Activated CD8-positive, alpha-beta memory T cell treated with anti-CD3 and anti-CD28 coated beads, Interleukin-2, amount 10 ng/mL, durations not matched to agents 7 days and 5 days (primary cell): ENCODE measurements at regions not wholly inside any gene's neighbourhood (a gene's known extent, or its start where the extent isn't known, plus 50 kb on each side); places are given as distances from the start of the nearest gene placed in this dataset.

Source experiments
- ATAC-seq: fragments of 150-1000 bp; cut with Tn5 transposase; one replicate; pipeline ENCODE4 v1.10.0; 2021; ENCODE audit warnings: moderate library complexity
- CTCF ChIA-PET: fragments of 350-600 bp; sonication (Branson Sonifier 250); formaldehyde crosslinking; loops from one replicate; lab custom pipeline; 2021; ENCODE audit warnings: antibody characterized with exemption; lab: Charles Lee
- DNase-seq: peaks from one replicate; pipeline ENCODE4 v3.0.0-alpha.2; 2020
- H3K27ac Mint-ChIP-seq: one replicate; pipeline ENCODE4 v1.8.0; 2021; ENCODE audit warnings: mild to moderate bottlenecking, mixed read lengths
- H3K27me3 Mint-ChIP-seq: one replicate; pipeline ENCODE4 v1.8.0; 2021; ENCODE audit warnings: mixed read lengths
- H3K36me3 Mint-ChIP-seq: one replicate; pipeline ENCODE4 v1.8.0; 2021; ENCODE audit warnings: mild to moderate bottlenecking, mixed read lengths
- H3K4me1 Mint-ChIP-seq: one replicate; pipeline ENCODE4 v1.8.0; 2021; ENCODE audit warnings: mixed read lengths
- H3K4me3 Mint-ChIP-seq: one replicate; pipeline ENCODE4 v1.8.0; 2021; ENCODE audit warnings: mild to moderate bottlenecking, moderate library complexity, mixed read lengths
- H3K9me3 Mint-ChIP-seq: one replicate; pipeline ENCODE4 v1.8.0; 2022; ENCODE audit warnings: low read depth, mixed read lengths

DNA sequence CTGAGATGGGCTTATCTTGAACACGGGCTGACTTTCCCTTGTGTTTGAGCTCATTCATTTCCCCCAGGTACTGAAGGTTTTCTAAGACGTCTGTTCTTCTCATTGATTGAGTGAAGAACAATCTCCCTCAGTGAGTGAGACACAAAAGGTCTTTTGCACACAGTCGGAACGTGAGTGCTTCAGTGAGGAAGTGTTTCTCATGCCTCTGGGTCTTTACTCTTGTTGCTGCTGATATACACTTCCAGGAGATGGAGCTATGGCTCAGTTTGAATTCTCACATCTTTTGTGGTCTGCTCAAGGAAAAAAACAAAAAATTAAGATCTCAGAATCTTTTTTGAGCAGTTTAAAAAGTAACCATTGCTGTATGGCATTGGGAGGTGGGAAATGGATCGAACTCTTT lies 981.9 kb upstream of the TENM3 start:
- Mint-ChIP-seq H3K9me3 (no peaks in the 10 kb centered on the region), H3K27me3 (no peaks in the 10 kb centered on the region), H3K27ac (no peak overlapping the region), H3K4me3 (no peak overlapping the region), H3K36me3 (no peaks in the 10 kb centered on the region), H3K4me1 (no peaks in the 10 kb centered on the region)
- no peak for ATAC-seq
- CTCF ChIA-PET = no interaction called here
- no peak for DNase-seq

DNA sequence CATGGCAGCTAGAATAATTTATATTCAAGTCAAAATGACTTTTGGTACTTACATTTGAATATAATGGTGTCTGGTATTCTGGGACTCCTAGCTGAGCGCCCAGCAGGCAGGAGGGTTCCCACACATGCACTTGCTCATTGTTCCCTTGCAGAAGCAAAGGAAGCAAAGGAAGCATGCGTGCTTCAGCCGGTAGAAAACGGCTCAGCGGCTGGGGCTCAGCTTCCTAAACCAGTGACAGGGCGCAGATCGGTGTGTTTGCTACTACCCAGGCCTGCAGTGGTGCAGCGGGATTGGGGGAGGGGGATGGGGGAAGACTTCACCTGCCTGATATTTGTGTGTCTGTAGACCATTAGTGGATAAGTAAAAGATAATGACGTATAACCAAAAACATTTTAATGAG lies 978.3 kb upstream of the TENM3 start:
- Mint-ChIP-seq H3K4me3 (no peak overlapping the region), H3K27me3 (no peaks in the 10 kb centered on the region), H3K27ac (no peak overlapping the region), H3K36me3 (no peaks in the 10 kb centered on the region), H3K4me1 (no peaks in the 10 kb centered on the region), H3K9me3 (peaks cover 2% of the 10 kb centered on the region)
- CTCF ChIA-PET = no interaction called here
- DNase-seq (no peak), ATAC-seq (no peak)

DNA sequence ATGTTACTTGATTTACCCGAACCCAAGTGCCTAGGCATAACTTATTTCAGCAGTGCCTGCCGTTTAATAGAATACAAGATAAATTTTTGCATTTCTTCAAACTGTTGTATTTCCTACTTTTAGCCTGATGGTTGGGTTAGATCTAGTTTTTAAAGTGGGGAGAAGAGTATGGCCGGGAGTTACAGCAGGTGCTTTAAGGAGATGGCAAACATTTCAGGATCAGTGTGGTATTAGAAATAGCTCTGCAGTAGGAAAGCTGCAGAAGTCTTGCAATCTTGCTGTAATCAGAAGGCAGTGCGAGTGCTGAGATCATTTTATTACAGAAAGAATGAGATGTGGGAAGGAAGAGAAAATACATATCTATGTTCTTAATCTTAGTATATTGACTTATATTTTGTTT lies 977.8 kb upstream of the TENM3 start:
- ATAC-seq = no peak
- Mint-ChIP-seq H3K27me3 (no peaks in the 10 kb centered on the region), H3K9me3 (peaks cover 2% of the 10 kb centered on the region), H3K27ac (no peak overlapping the region), H3K4me3 (no peak overlapping the region), H3K36me3 (no peaks in the 10 kb centered on the region), H3K4me1 (no peaks in the 10 kb centered on the region)
- CTCF ChIA-PET = no interaction called here
- DNase-seq = no peak

DNA sequence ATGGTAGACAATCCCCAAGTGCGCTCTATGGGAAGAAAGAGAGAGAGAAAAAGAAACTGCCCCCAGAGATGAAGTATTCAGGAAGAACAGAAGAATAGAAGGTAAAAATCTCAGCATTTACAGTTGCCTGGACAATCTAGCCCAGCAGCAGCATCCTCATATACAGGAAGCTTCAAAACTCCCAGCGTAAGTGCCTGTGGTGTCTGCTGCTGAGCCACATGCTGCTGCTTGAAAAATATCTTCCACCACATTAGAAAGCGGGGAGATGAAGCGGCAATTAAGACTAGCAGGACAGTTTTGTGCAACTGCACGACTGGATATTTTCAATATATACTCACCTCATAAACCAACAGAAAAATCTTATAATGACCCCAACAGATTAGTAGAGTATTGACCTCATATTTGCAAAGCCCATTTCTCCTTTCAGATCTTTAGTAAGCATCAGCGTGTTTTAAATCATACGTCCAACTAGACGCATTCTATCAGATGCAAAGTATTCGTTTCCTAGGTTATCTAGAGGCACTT lies 972.0 kb upstream of the TENM3 start:
- CTCF ChIA-PET = no interaction called here
- Mint-ChIP-seq H3K36me3 (no peaks in the 10 kb centered on the region), H3K27me3 (no peaks in the 10 kb centered on the region)

DNA sequence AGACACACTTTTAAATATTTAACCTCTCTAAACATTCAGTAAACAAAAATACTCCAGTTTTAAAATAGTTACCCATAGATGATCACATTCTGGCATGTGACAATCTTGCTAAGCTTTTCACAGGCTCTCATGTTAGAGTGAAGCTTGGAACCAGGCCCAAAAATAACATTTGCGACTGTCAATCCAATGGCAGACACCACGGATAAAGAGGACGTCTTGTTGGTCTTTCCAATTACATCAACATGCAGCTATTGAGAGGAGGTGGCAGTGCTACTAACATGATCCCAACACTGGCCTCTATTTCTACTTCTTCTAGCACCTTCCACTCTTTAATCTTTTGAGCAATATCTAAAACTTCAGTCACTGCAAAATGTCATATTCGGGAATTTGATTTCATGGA lies 970.8 kb upstream of the TENM3 start:
- Mint-ChIP-seq H3K4me1 (no peaks in the 10 kb centered on the region), H3K27ac (no peak overlapping the region), H3K27me3 (no peaks in the 10 kb centered on the region), H3K36me3 (no peaks in the 10 kb centered on the region), H3K4me3 (no peak overlapping the region), H3K9me3 (peaks cover 5% of the 10 kb centered on the region)
- no peak for ATAC-seq
- CTCF ChIA-PET = no interaction called here
- DNase-seq = no peak

More for the DNA sequence above, 972.0 kb upstream of the TENM3 start:
- ATAC-seq (no peak), DNase-seq (no peak)
- Mint-ChIP-seq H3K27ac (no peak overlapping the region), H3K4me3 (no peak overlapping the region), H3K4me1 (no peaks in the 10 kb centered on the region), H3K9me3 (peaks cover 2% of the 10 kb centered on the region)

DNA sequence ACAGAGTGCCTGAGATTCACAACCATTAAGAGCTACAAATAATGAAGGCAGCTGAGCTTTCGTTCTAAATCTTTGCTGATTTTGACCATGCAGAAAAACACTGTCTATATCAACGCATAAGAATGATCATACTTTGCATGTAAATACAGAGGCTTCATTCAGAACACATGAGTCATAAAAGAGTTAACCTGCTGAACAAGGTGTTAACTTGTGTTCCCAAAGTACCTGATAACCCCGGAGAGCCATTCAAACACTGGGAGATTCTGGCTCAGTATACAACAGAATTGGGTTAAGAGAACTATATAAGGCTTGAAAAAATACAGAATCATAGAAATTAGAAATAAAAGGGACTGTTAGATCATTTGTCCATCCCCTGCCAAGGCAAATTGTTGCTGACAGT lies 964.3 kb upstream of the TENM3 start:
- DNase-seq = no peak
- H3K36me3 Mint-ChIP-seq = no peaks in the 10 kb centered on the region
- CTCF ChIA-PET = no interaction called here

DNA sequence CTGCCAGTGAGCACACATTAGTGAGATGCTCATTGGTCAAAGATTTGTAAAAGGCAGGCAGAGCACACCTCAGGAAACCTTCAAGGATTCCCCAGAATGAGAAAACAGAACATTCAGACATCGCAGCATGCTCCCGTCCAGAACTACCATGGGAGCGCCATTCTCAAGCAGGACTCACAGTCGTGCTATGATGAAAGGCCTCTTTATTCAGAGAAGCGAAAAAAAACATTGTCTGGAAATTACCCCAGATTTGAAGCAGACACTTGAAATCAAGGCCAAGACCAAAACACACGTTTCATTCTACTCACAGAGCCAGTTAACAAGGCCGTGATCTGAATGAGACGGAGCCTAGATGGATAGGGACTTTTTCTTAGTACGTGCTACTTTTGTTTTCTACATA lies 961.8 kb upstream of the TENM3 start:
- DNase-seq (no peak), ATAC-seq (no peak)
- Mint-ChIP-seq H3K4me1 (no peaks in the 10 kb centered on the region), H3K27ac (no peak overlapping the region), H3K27me3 (no peaks in the 10 kb centered on the region), H3K4me3 (no peak overlapping the region), H3K9me3 (peaks cover 3% of the 10 kb centered on the region), H3K36me3 (no peaks in the 10 kb centered on the region)
- CTCF ChIA-PET = no interaction called here

More for the DNA sequence above, 964.3 kb upstream of the TENM3 start:
- no peak overlapping the region for H3K4me3 Mint-ChIP-seq
- no peak overlapping the region for H3K27ac Mint-ChIP-seq
- H3K4me1 Mint-ChIP-seq = no peaks in the 10 kb centered on the region
- H3K9me3 Mint-ChIP-seq = peaks cover 3% of the 10 kb centered on the region
- ATAC-seq = no peak
- no peaks in the 10 kb centered on the region for H3K27me3 Mint-ChIP-seq

DNA sequence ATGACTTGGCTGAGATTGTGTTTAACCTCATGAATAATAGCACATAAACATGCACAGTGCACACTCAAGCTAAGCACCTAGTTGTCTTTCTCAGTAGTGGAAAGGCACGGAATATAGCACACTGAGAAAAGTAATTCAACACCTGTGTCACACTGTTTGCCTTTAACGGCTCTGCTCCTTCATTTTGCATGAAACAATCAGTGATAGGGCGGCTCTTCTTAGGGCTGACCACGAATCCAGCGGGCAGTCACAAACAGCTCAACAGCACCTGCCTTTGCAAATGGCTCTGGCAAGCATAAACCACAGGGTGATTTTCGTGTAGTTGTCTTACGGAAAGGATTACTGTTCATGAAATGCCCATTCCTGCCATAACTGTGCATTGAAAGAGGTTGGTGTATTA lies 954.0 kb upstream of the TENM3 start:
- H3K27ac Mint-ChIP-seq = no peak overlapping the region
- no peak for DNase-seq
- no peaks in the 10 kb centered on the region for H3K36me3 Mint-ChIP-seq
- H3K4me1 Mint-ChIP-seq = no peaks in the 10 kb centered on the region
- no peaks in the 10 kb centered on the region for H3K27me3 Mint-ChIP-seq
- CTCF ChIA-PET = no interaction called here
- peaks cover 3% of the 10 kb centered on the region for H3K9me3 Mint-ChIP-seq
- ATAC-seq = no peak
- no peak overlapping the region for H3K4me3 Mint-ChIP-seq

DNA sequence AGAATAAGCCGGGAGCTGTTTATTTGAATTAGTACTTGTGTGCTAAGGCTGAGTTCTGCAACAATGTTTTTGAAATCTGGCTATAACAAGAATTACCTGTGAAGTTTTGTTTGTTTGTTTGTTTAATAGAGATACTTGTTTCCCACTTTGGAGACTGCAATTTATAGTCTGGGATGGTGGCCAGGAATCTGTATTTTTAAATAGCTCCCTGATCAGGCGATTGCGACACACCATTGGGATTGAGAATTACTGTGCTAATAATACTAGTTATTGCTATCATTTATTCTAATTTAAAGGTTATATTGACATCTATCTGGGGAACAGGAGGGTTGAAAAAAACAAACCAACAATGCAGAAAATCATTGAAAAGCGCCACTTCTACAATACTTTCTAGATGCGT lies 951.6 kb upstream of the TENM3 start:
- CTCF ChIA-PET = interaction anchor here (1.0 kb wide), 1 partner anchor 9 kb away, joined by 3 read pairs; no protein-coding TSS in a partner anchor
- no peaks in the 10 kb centered on the region for H3K36me3 Mint-ChIP-seq
- no peaks in the 10 kb centered on the region for H3K4me1 Mint-ChIP-seq
- DNase-seq (no peak), ATAC-seq (no peak)
- H3K9me3 Mint-ChIP-seq = peaks cover 3% of the 10 kb centered on the region
- no peak overlapping the region for H3K27ac Mint-ChIP-seq
- no peaks in the 10 kb centered on the region for H3K27me3 Mint-ChIP-seq
- H3K4me3 Mint-ChIP-seq = no peak overlapping the region

DNA sequence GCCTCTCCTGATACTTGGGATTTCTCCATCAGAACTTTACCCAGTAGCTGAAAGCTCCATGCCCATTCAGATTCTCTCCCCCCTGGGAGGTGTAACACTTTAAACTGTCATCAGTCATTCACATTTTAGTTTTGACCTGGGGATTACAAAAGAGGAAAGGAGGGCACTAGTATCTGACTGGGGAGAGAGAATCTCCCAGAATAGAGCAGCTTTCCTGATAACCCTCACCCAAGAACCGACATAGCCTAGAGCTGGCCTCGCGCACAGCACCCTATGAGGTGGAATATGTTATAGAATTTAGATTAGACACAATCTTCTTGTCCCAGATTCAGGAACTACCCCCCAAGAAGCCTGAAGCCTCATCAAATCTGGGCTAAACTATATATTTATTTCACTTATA lies 950.2 kb upstream of the TENM3 start:
- ATAC-seq = no peak
- H3K4me3 Mint-ChIP-seq = no peak overlapping the region
- CTCF ChIA-PET = no interaction called here
- no peak for DNase-seq
- peaks cover 3% of the 10 kb centered on the region for H3K9me3 Mint-ChIP-seq
- no peaks in the 10 kb centered on the region for H3K4me1 Mint-ChIP-seq
- H3K27me3 Mint-ChIP-seq = no peaks in the 10 kb centered on the region
- no peaks in the 10 kb centered on the region for H3K36me3 Mint-ChIP-seq
- no peak overlapping the region for H3K27ac Mint-ChIP-seq

DNA sequence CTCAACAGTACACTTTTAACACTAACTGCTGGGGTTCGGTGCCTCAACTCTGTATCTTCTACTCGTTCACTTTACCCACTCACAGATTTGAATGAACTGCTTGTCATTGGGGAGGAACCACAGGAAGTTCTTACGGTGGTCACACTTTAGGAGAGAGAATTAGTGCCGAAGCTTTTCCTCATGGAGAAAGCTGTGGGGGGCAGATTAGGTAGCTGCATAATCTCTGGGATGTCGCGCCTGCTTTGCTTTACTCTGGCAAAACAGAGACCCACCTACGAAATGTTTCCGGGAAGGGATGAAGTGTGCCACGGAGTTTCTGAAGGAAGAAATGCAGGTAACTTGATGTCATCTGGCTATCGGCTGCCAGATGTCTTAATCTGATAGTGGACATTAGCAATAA lies 949.7 kb upstream of the TENM3 start:
- Mint-ChIP-seq H3K27ac (no peak overlapping the region), H3K27me3 (no peaks in the 10 kb centered on the region), H3K4me3 (no peak overlapping the region), H3K4me1 (no peaks in the 10 kb centered on the region), H3K9me3 (peaks cover 3% of the 10 kb centered on the region), H3K36me3 (no peaks in the 10 kb centered on the region)
- CTCF ChIA-PET = no interaction called here
- DNase-seq (no peak), ATAC-seq (no peak)

DNA sequence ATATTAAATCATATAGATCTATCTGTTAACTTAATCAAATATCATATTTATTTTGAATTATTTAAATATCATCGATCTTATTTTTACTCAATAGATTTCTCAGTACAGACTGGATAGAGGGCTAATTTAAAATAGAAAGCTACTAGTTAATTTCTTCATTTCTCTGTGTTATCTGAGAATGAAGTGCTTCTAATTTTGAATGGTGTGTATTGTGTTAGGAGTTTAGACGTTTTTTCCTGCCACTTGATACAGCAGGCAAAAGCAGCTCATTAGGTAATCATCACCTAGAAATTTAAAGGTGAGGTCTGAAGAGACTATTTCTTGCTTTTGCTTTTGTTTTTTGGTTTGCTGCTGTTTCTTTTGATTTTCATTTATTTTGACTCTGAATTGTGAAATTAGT lies 948.8 kb upstream of the TENM3 start:
- CTCF ChIA-PET = no interaction called here
- H3K9me3 Mint-ChIP-seq = peaks cover 3% of the 10 kb centered on the region
- no peaks in the 10 kb centered on the region for H3K27me3 Mint-ChIP-seq
- H3K36me3 Mint-ChIP-seq = no peaks in the 10 kb centered on the region
- H3K4me1 Mint-ChIP-seq = no peaks in the 10 kb centered on the region
- DNase-seq = no peak
- no peak overlapping the region for H3K27ac Mint-ChIP-seq
- ATAC-seq = no peak
- no peak overlapping the region for H3K4me3 Mint-ChIP-seq

DNA sequence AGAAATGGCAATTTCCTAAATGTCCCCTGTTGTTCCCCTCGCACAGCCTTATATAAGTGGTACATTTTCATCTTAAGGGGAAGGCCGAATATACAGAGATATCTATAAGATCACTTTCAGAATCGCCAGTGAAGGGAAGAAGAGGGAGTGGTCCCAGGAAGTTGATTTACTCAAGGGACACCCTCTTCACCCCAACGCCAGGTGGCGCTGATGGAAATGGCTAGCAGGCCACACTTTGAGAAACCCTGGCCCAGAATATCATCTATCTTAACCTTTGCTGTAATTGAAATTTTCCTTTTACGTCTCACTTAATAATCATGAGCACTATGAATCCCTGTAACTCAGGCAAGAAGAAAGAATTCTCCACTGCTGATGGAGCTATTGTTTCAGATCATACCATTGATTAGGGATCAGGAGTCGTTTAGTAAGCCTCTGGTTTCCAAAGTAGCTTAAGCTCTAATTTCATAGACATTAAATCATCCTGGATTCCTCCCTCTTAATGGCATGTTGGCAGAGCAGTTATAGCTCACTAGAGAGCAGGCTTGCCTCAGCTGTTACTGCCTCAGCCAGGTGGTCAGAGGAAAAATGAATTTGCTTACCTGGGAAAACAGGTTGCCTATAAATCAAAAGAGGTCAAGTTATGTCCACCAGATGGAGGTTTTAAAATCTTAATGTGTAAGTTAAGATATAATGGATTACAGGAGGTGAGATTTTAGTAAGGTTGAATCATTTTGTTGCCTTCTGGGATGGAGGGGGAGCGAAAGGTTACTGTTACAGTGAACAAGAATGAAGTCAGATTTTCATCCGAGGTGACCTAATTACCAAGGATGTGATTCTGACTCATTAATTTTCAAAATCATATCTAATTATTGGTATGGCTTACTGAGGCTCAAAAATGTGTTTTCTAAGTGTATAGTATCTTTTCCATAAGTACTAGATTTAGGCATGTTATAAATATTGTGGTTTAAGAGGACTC lies 941.2 kb upstream of the TENM3 start:
- CTCF ChIA-PET = interaction anchor here (0.7 kb wide), 1 partner anchor 224 kb away, joined by 3 read pairs; no protein-coding TSS in a partner anchor
- Mint-ChIP-seq H3K27ac (no peak overlapping the region), H3K4me1 (no peaks in the 10 kb centered on the region), H3K36me3 (no peaks in the 10 kb centered on the region), H3K4me3 (no peak overlapping the region), H3K27me3 (no peaks in the 10 kb centered on the region), H3K9me3 (peaks cover 3% of the 10 kb centered on the region)
- DNase-seq (no peak), ATAC-seq (no peak)

DNA sequence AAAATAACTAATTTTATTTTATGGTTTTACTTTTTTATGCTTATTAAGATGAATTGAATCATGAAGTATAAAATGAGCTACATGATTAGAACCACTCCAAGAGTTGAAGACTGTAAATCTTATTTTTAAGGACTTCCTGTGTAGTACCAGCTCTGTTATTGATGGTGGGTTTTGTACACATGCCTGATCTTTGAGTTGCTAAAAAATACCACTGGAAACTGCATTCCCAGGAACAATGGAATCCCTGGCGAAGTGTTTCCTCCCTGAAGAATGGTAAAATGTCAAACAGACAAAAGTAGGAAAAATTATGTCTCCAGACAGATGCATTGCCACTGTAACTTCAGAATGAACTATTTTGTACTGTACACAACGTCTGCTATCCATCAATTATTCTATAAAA lies 935.4 kb upstream of the TENM3 start:
- CTCF ChIA-PET = no interaction called here
- Mint-ChIP-seq H3K27me3 (no peaks in the 10 kb centered on the region), H3K27ac (no peak overlapping the region), H3K4me1 (no peaks in the 10 kb centered on the region), H3K9me3 (no peaks in the 10 kb centered on the region), H3K4me3 (no peak overlapping the region), H3K36me3 (no peaks in the 10 kb centered on the region)
- ATAC-seq (no peak), DNase-seq (no peak)
